IMR-90 (cell line): ENCODE measurements at regions not wholly inside any gene's neighbourhood (a gene's known extent, or its start where the extent isn't known, plus 50 kb on each side); places are given as distances from the start of the nearest gene placed in this dataset.

Experiments used
- MAFK ChIP-seq: IDR thresholded peaks from 2 replicates; pipeline ENCODE4 v1.6.1; 2012; ENCODE audit warnings: low read depth, low read length, improper control_type of control experiment
- MXI1 ChIP-seq: IDR thresholded peaks from 2 replicates; pipeline ENCODE4 v1.6.1; 2012; ENCODE audit warnings: low read depth, mild to moderate bottlenecking, low read length, moderate library complexity, borderline replicate concordance
- NFE2L2 ChIP-seq: fragments of 150-350 bp; IDR thresholded peaks from 2 replicates; pipeline ENCODE4 v1.6.1; 2016; ENCODE audit warnings: low read depth, mild to moderate bottlenecking, low read length
- POLR2A ChIP-seq: IDR thresholded peaks from 2 replicates; pipeline ENCODE4 v1.6.1; 2012; ENCODE audit warnings: mild to moderate bottlenecking, low read depth, low read length
- RAD21 ChIP-seq: IDR thresholded peaks from 2 replicates; pipeline ENCODE4 v1.6.1; 2012; ENCODE audit warnings: low read length, improper control_type of control experiment
- RFX5 ChIP-seq: IDR thresholded peaks from 2 replicates; pipeline ENCODE4 v1.8.0; 2012; ENCODE audit warnings: low read depth, mild to moderate bottlenecking, low read length, moderate library complexity
- SMC3 ChIP-seq: fragments of 150-350 bp; IDR thresholded peaks from 2 replicates; pipeline ENCODE4 v1.6.1; 2016; ENCODE audit warnings: low read depth, mild to moderate bottlenecking, antibody characterized with exemption, low read length, moderate library complexity
- TF ChIP-seq, protein P1 (sequence below): conservative IDR thresholded peaks from 2 replicates; pipeline ENCODE4 v1.5.1; 2012; ENCODE audit warnings: mild to moderate bottlenecking, low read depth, low read length, improper control_type of control experiment
- TF ChIP-seq, protein P2 (sequence below): fragments of 150-350 bp; IDR thresholded peaks from 2 replicates; pipeline ENCODE4 v1.6.1; 2016; ENCODE audit warnings: low read depth, mild to moderate bottlenecking, low read length, moderate library complexity, borderline replicate concordance

DNA sequence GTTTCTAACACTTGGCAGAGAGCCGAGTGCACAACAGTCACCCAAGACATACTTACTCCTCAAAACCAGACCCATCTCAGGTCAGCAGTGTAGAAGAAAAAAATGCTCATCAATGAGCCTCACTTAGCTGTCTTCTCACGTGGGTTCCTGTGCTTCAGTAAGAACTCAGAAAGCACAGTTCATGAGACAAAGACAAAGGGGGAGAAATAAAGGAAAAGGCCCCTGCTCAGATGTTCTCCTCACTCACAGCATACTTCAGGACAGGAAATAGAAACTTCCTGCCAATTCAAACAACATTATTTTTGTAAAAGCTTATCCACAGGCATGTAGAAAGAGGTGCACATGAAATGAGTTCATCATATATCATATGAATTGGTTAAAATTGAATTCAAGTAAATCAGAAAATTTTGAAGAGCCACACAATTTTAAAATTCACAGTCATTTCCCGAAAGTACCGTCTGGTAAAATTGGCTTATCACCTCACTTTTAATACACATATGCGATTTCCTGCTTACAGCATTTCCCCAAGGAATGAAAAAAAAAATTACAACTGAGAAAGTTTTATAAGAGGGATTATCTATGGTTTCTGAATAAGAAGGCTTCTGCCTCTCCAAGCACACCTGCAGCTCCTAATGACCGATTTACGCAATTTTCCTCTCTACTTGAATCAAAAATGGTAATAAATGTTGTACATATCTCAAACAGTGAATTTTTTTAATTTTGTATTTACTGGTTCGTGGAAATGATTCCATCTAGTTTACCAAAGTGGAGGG, 328.3 kb downstream of the TMEM167A start:
- TF ChIP-seq RFX5 (no peak), RAD21 (no peak), MXI1 (no peak), NFE2L2 (no peak), POLR2A (no peak), MAFK (no peak), SMC3 (no peak)
- TF ChIP-seq, protein P1, sequence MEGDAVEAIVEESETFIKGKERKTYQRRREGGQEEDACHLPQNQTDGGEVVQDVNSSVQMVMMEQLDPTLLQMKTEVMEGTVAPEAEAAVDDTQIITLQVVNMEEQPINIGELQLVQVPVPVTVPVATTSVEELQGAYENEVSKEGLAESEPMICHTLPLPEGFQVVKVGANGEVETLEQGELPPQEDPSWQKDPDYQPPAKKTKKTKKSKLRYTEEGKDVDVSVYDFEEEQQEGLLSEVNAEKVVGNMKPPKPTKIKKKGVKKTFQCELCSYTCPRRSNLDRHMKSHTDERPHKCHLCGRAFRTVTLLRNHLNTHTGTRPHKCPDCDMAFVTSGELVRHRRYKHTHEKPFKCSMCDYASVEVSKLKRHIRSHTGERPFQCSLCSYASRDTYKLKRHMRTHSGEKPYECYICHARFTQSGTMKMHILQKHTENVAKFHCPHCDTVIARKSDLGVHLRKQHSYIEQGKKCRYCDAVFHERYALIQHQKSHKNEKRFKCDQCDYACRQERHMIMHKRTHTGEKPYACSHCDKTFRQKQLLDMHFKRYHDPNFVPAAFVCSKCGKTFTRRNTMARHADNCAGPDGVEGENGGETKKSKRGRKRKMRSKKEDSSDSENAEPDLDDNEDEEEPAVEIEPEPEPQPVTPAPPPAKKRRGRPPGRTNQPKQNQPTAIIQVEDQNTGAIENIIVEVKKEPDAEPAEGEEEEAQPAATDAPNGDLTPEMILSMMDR = no peak
- TF ChIP-seq, protein P2, sequence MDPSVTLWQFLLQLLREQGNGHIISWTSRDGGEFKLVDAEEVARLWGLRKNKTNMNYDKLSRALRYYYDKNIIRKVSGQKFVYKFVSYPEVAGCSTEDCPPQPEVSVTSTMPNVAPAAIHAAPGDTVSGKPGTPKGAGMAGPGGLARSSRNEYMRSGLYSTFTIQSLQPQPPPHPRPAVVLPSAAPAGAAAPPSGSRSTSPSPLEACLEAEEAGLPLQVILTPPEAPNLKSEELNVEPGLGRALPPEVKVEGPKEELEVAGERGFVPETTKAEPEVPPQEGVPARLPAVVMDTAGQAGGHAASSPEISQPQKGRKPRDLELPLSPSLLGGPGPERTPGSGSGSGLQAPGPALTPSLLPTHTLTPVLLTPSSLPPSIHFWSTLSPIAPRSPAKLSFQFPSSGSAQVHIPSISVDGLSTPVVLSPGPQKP = no peak
